OCI-LY7 (cell line): ENCODE measurements at regions not wholly inside any gene's neighbourhood (a gene's known extent, or its start where the extent isn't known, plus 50 kb on each side); places are given as distances from the start of the nearest gene placed in this dataset.

Experiments
- EZH2phosphoT487 ChIP-seq: fragments of 200-600 bp; sonication (generic); IDR thresholded peaks from 2 replicates; pipeline ENCODE4 v1.6.1; 2018; ENCODE audit warnings: low read depth, borderline replicate concordance, mild to moderate bottlenecking, mixed run types, antibody characterized with exemption, low read length, moderate library complexity, mixed read lengths
- TF ChIP-seq, protein P1 (sequence below): fragments of 200-600 bp; sonication (generic); conservative IDR thresholded peaks from 2 replicates; pipeline ENCODE4 v1.5.1; 2014; ENCODE audit warnings: mild to moderate bottlenecking, antibody characterized with exemption, low read length, moderate library complexity, mixed read lengths

DNA sequence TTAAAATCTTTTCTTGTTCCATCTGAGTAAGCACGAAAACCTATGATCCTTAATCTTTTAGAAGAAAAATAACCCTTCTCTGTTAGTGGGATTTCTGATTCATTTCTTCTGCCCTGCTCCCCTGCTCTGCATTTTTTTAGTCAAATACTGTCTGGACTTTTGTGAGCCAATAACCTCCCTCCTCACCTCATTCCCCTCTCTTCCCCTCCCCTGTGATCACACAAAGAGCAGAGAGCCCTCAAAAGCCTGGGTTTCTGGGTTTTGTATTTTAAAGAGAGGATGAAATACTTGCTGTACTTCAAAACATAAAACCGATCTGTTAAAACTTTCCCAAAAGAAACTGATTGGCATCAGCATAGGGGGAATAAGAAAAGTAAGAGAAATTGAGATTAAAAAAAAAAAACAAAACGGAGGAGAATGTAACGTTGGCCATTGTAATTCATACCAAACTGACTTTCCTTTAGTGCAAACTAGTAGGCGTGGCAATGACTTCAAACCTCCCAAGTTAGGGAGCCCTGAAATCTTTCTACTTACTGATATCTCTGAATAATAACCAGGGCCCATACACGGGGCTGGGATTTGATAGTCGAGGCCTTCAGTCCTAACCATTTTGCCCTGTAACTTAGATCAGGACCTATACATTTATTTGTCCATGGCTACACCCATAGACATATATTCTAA is 232.9 kb downstream of the TM9SF2 start:
- TF ChIP-seq, protein P1, sequence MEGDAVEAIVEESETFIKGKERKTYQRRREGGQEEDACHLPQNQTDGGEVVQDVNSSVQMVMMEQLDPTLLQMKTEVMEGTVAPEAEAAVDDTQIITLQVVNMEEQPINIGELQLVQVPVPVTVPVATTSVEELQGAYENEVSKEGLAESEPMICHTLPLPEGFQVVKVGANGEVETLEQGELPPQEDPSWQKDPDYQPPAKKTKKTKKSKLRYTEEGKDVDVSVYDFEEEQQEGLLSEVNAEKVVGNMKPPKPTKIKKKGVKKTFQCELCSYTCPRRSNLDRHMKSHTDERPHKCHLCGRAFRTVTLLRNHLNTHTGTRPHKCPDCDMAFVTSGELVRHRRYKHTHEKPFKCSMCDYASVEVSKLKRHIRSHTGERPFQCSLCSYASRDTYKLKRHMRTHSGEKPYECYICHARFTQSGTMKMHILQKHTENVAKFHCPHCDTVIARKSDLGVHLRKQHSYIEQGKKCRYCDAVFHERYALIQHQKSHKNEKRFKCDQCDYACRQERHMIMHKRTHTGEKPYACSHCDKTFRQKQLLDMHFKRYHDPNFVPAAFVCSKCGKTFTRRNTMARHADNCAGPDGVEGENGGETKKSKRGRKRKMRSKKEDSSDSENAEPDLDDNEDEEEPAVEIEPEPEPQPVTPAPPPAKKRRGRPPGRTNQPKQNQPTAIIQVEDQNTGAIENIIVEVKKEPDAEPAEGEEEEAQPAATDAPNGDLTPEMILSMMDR: no peak
- TF ChIP-seq EZH2phosphoT487: no peak
